SK-N-SH (cell line): ENCODE measurements at regions not wholly inside any gene's neighbourhood (a gene's known extent, or its start where the extent isn't known, plus 50 kb on each side); places are given as distances from the start of the nearest gene placed in this dataset.

Source experiments
- CTCF ChIA-PET: fragments of 300-600, 350-600 bp; formaldehyde crosslinking; extraction: SDS; loops from one replicate; lab custom pipeline; 2021; lab: Yijun Ruan, JAX
- POLR2A ChIA-PET: fragments of 350-600 bp; sonication (Branson Sonifier 250); formaldehyde crosslinking; extraction: SDS; loops from one replicate; lab custom pipeline; 2020; ENCODE audit warnings: antibody characterized with exemption, inconsistent platforms; lab: Yijun Ruan, JAX
- DNase-seq: peaks from one replicate; pipeline ENCODE4 v3.0.0; 2012
- H2AFZ ChIP-seq: fragments of 200-600 bp; sonication (generic); 2 replicates; pipeline ENCODE4 v1.8.1; 2016; ENCODE audit warnings: antibody characterized with exemption, mild to moderate bottlenecking, low read depth
- H3F3A ChIP-seq: fragments of 200-600 bp; sonication (generic); replicated peaks from 2 replicates; pipeline ENCODE3; 2016; ENCODE audit warnings: antibody characterized with exemption, mild to moderate bottlenecking; ENCODE audit not compliant: insufficient read depth
- H3K27ac ChIP-seq, 2 experiments: fragments of 200-500 bp in 1 of 2; fragments of 200-600 bp in 1 of 2; sonication (Bioruptor generic) in 1 of 2; sonication (generic), shearing (Covaris generic) in 1 of 2; 2 replicates each; pipeline versions ENCODE4 v1.5.1 to v1.6.1; 2014 to 2016; ENCODE audit warnings: low read depth in 2 of 2, inconsistent platforms in 1 of 2, low read length in 1 of 2, mild to moderate bottlenecking in 1 of 2, mixed read lengths in 1 of 2
- H3K27me3 ChIP-seq: fragments of 200-600 bp; sonication (generic), shearing (Covaris generic); 2 replicates; pipeline ENCODE4 v1.6.1; 2016; ENCODE audit warnings: mixed run types; ENCODE audit not compliant: insufficient read depth
- H3K36me3 ChIP-seq, 2 experiments: fragments of 200-500 bp in 1 of 2; fragments of 200-600 bp in 1 of 2; sonication (Bioruptor generic) in 1 of 2; sonication (generic) in 1 of 2; replicated peaks in 1 of 2; 2 replicates each; pipeline versions ENCODE3 to v1.5.1; 2014 to 2016; ENCODE audit warnings: low read length in 1 of 2, mild to moderate bottlenecking in 1 of 2; ENCODE audit not compliant: insufficient read depth in 2 of 2, control insufficient read depth in 1 of 2
- H3K4me1 ChIP-seq, 2 experiments: fragments of 200-500 bp in 1 of 2; fragments of 200-600 bp in 1 of 2; sonication (Bioruptor generic) in 1 of 2; sonication (generic), shearing (Covaris generic) in 1 of 2; 2 replicates each; pipeline versions ENCODE4 v1.5.1 to v1.6.1; 2014 to 2016; ENCODE audit warnings: low read depth in 1 of 2, low read length in 1 of 2, mixed run types in 1 of 2; ENCODE audit not compliant: insufficient read depth in 2 of 2, control insufficient read depth in 1 of 2
- H3K4me2 ChIP-seq: fragments of 200-600 bp; sonication (generic), shearing (Covaris generic); 2 replicates; pipeline ENCODE4 v1.6.1; 2017; ENCODE audit warnings: mixed run types
- H3K4me3 ChIP-seq, 2 experiments: fragments of 200-500 bp in 1 of 2; fragments of 200-600 bp in 1 of 2; sonication (Bioruptor generic) in 1 of 2; sonication (generic), shearing (Covaris generic) in 1 of 2; 2 replicates each; pipeline versions ENCODE4 v1.5.1 to v1.8.1; 2014 to 2016; ENCODE audit warnings: low read depth in 2 of 2, inconsistent platforms in 1 of 2, low read length in 1 of 2, mild to moderate bottlenecking in 1 of 2, mixed read lengths in 1 of 2, moderate library complexity in 1 of 2
- H3K79me2 ChIP-seq: fragments of 200-600 bp; sonication (generic); 2 replicates; pipeline ENCODE4 v1.8.1; 2017; ENCODE audit warnings: mild to moderate bottlenecking; ENCODE audit not compliant: insufficient read depth
- H3K9ac ChIP-seq: fragments of 200-600 bp; sonication (generic); 2 replicates; pipeline ENCODE4 v1.6.1; 2017; ENCODE audit warnings: mixed run types
- H3K9me2 ChIP-seq: fragments of 200-600 bp; sonication (generic); 2 replicates; pipeline ENCODE4 v1.6.1; 2017; ENCODE audit warnings: mixed run types
- H3K9me3 ChIP-seq: fragments of 200-600 bp; sonication (generic); 2 replicates; pipeline ENCODE4 v1.6.1; 2017; ENCODE audit warnings: mixed run types, mild to moderate bottlenecking, moderate library complexity
- H4K20me1 ChIP-seq: fragments of 200-600 bp; sonication (generic); 2 replicates; pipeline ENCODE4 v1.6.1; 2017; ENCODE audit warnings: mild to moderate bottlenecking, mixed run types; ENCODE audit not compliant: insufficient read depth
- CHD2 ChIP-seq: fragments of 150-350 bp; IDR thresholded peaks from 2 replicates; pipeline ENCODE4 v1.6.1; 2018; ENCODE audit warnings: low read length; ENCODE audit not compliant: partially characterized antibody
- ELF1 ChIP-seq: IDR thresholded peaks from 2 replicates; pipeline ENCODE4 v1.4.0; 2012
- FOSL2 ChIP-seq: IDR thresholded peaks from 2 replicates; pipeline ENCODE4 v1.4.0; 2012; ENCODE audit warnings: low read depth, mild to moderate bottlenecking, moderate library complexity, borderline replicate concordance
- JUND ChIP-seq: IDR thresholded peaks from 2 replicates; pipeline ENCODE4 v1.4.0; 2012
- MEF2A ChIP-seq: IDR thresholded peaks from 2 replicates; pipeline ENCODE4 v1.4.0; 2012; ENCODE audit warnings: low read depth, borderline replicate concordance
- MXI1 ChIP-seq: IDR thresholded peaks from 2 replicates; pipeline ENCODE4 v1.6.1; 2012; ENCODE audit warnings: mild to moderate bottlenecking, low read depth, low read length, improper control_type of control experiment
- NRF1 ChIP-seq: IDR thresholded peaks from 2 replicates; pipeline ENCODE4 v1.6.1; 2012; ENCODE audit warnings: low read depth, mild to moderate bottlenecking, low read length
- RCOR1 ChIP-seq: fragments of 150-350 bp; IDR thresholded peaks from 2 replicates; pipeline ENCODE4 v1.6.1; 2017; ENCODE audit warnings: antibody characterized with exemption, low read length
- RFX5 ChIP-seq: IDR thresholded peaks from 2 replicates; pipeline ENCODE4 v1.6.1; 2012; ENCODE audit warnings: mild to moderate bottlenecking, improper control_type of control experiment, low read length
- RXRA ChIP-seq: IDR thresholded peaks from 2 replicates; pipeline ENCODE4 v1.4.0; 2012; ENCODE audit warnings: low read depth, mild to moderate bottlenecking, borderline replicate concordance
- SMC3 ChIP-seq: IDR thresholded peaks from 2 replicates; pipeline ENCODE4 v1.6.1; 2012; ENCODE audit warnings: low read depth, low read length, improper control_type of control experiment
- TCF12 ChIP-seq: IDR thresholded peaks from 2 replicates; pipeline ENCODE4 v1.4.0; 2012
- WGBS: methylation state at CpG from one replicate; pipeline ENCODE4 v1.1.6; 2017; ENCODE audit warnings: low lambda C conversion rate; 5-methylcytosine and 5-hydroxymethylcytosine counted together
- TF ChIP-seq, protein P1 (sequence below): IDR thresholded peaks from 2 replicates; pipeline ENCODE4 v1.4.0; 2012; ENCODE audit warnings: low read depth, borderline replicate concordance
- TF ChIP-seq, protein P2 (sequence below): IDR thresholded peaks from 2 replicates; pipeline ENCODE4 v1.6.1; 2012; ENCODE audit warnings: mild to moderate bottlenecking, low read depth, low read length, moderate library complexity
- TF ChIP-seq, protein P3 (sequence below): IDR thresholded peaks from 2 replicates; pipeline ENCODE4 v1.4.0; 2012; ENCODE audit warnings: low read depth
- TF ChIP-seq, protein P4 (sequence below): IDR thresholded peaks from 2 replicates; pipeline ENCODE4; 2012
- TF ChIP-seq, protein P5 (sequence below): fragments of 150-350 bp; IDR thresholded peaks from 2 replicates; pipeline ENCODE4 v1.6.1; 2016; ENCODE audit warnings: mild to moderate bottlenecking, low read depth, low read length

DNA sequence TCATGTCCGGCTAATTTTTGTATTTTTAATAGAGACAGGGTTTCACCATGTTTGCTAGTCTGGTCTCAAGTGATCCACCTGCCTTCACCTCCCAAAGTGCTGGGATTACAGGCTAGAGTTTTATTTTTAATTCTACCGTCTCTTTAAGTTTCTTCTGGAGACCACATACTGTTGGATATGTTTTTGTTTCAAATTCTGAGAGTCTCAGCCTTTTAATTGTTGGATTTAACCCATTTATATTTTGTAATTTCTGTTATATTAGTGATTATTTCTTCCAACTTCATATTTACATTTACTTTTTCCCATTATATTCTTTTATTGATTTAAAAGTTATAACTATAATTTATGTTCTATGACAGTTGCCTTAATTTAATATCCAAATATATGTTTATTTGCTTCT lies 139.4 kb downstream of the BMS1 start:
- Histone ChIP-seq H3K27ac (no peak overlapping the region), H3K9me3 (no peaks in the 10 kb centered on the region), H4K20me1 (no peaks in the 10 kb centered on the region), H3K4me3 (no peak overlapping the region), H3K9ac (no peak overlapping the region), H3K36me3 (no peaks in the 10 kb centered on the region), H2AFZ (no peak overlapping the region), H3F3A (no peaks in the 10 kb centered on the region), H3K4me2 (no peak overlapping the region), H3K79me2 (no peaks in the 10 kb centered on the region), H3K4me1 (peaks cover 0 to 8% of the 10 kb centered on the region in 2 experiments; a peak in 1 of 4 replicates), H3K9me2 (no peaks in the 10 kb centered on the region), H3K27me3 (no peaks in the 10 kb centered on the region)
- TF ChIP-seq, protein P1, sequence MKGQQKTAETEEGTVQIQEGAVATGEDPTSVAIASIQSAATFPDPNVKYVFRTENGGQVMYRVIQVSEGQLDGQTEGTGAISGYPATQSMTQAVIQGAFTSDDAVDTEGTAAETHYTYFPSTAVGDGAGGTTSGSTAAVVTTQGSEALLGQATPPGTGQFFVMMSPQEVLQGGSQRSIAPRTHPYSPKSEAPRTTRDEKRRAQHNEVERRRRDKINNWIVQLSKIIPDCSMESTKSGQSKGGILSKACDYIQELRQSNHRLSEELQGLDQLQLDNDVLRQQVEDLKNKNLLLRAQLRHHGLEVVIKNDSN, result no peak
- TF ChIP-seq, protein P2, sequence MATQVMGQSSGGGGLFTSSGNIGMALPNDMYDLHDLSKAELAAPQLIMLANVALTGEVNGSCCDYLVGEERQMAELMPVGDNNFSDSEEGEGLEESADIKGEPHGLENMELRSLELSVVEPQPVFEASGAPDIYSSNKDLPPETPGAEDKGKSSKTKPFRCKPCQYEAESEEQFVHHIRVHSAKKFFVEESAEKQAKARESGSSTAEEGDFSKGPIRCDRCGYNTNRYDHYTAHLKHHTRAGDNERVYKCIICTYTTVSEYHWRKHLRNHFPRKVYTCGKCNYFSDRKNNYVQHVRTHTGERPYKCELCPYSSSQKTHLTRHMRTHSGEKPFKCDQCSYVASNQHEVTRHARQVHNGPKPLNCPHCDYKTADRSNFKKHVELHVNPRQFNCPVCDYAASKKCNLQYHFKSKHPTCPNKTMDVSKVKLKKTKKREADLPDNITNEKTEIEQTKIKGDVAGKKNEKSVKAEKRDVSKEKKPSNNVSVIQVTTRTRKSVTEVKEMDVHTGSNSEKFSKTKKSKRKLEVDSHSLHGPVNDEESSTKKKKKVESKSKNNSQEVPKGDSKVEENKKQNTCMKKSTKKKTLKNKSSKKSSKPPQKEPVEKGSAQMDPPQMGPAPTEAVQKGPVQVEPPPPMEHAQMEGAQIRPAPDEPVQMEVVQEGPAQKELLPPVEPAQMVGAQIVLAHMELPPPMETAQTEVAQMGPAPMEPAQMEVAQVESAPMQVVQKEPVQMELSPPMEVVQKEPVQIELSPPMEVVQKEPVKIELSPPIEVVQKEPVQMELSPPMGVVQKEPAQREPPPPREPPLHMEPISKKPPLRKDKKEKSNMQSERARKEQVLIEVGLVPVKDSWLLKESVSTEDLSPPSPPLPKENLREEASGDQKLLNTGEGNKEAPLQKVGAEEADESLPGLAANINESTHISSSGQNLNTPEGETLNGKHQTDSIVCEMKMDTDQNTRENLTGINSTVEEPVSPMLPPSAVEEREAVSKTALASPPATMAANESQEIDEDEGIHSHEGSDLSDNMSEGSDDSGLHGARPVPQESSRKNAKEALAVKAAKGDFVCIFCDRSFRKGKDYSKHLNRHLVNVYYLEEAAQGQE, result no peak
- TF ChIP-seq MEF2A, result no peak
- no peak for TF ChIP-seq NRF1
- TF ChIP-seq, protein P3, sequence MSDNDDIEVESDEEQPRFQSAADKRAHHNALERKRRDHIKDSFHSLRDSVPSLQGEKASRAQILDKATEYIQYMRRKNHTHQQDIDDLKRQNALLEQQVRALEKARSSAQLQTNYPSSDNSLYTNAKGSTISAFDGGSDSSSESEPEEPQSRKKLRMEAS, result no peak
- TF ChIP-seq, protein P4, sequence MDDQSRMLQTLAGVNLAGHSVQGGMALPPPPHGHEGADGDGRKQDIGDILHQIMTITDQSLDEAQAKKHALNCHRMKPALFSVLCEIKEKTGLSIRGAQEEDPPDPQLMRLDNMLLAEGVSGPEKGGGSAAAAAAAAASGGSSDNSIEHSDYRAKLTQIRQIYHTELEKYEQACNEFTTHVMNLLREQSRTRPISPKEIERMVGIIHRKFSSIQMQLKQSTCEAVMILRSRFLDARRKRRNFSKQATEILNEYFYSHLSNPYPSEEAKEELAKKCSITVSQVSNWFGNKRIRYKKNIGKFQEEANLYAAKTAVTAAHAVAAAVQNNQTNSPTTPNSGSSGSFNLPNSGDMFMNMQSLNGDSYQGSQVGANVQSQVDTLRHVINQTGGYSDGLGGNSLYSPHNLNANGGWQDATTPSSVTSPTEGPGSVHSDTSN, result no peak
- TF ChIP-seq, protein P5, sequence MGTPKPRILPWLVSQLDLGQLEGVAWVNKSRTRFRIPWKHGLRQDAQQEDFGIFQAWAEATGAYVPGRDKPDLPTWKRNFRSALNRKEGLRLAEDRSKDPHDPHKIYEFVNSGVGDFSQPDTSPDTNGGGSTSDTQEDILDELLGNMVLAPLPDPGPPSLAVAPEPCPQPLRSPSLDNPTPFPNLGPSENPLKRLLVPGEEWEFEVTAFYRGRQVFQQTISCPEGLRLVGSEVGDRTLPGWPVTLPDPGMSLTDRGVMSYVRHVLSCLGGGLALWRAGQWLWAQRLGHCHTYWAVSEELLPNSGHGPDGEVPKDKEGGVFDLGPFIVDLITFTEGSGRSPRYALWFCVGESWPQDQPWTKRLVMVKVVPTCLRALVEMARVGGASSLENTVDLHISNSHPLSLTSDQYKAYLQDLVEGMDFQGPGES, result no peak
- no peak for TF ChIP-seq FOSL2
- POLR2A ChIA-PET, result no interaction called here
- DNase-seq, result no peak
- CTCF ChIA-PET, result interaction anchor here (0.6 kb wide), 1 partner anchor 22 kb away, joined by 3 read pairs; no protein-coding TSS in a partner anchor
- 28% methylated on average over 2 of the region's 2 CpGs for WGBS

DNA sequence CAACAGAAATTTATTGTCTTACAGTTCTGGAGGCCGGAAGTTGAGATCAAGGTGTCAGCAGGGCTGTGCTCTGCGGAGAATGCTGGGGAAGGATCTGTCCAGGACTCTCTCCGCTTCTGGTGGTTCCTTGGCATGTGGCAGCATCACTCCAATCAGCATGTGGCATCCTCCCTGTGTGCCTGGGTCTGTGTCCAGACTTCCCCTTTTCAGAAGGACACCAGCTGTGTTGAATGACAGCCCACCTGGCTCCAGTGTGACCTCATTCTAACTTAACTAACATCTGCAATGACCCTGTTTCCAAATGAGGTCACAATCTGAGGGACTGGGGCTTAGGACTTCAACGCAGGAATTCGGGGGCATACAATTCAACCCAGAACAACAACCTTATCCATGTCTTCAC lies 141.9 kb downstream of the BMS1 start:
- Histone ChIP-seq H3K9me3 (no peaks in the 10 kb centered on the region), H3K79me2 (no peaks in the 10 kb centered on the region), H3F3A (no peaks in the 10 kb centered on the region), H3K9me2 (no peaks in the 10 kb centered on the region), H3K27ac (no peak overlapping the region), H3K36me3 (no peaks in the 10 kb centered on the region), H3K4me2 (no peak overlapping the region), H4K20me1 (no peaks in the 10 kb centered on the region), H3K4me1 (peaks cover 0 to 19% of the 10 kb centered on the region in 2 experiments; a peak in 1 of 4 replicates), H3K27me3 (no peaks in the 10 kb centered on the region), H2AFZ (no peak overlapping the region), H3K9ac (no peak overlapping the region), H3K4me3 (no peak overlapping the region)
- DNase-seq, result no peak
- 71% methylated on average over 5 of the region's 5 CpGs for WGBS
- ChIA-PET CTCF (no interaction called here), POLR2A (no interaction called here)
- TF ChIP-seq TCF12 (no peak), RCOR1 (no peak), SMC3 (no peak), CHD2 (no peak), JUND (no peak), ELF1 (no peak), RFX5 (no peak), FOSL2 (no peak), RXRA (no peak), MEF2A (no peak), MXI1 (no peak)
- TF ChIP-seq, protein P2, result no peak
- TF ChIP-seq, protein P3, result no peak
